GM13976 (cell line): ENCODE measurements at regions not wholly inside any gene's neighbourhood (a gene's known extent, or its start where the extent isn't known, plus 50 kb on each side); places are given as distances from the start of the nearest gene placed in this dataset.

Source experiments
- DNase-seq: peaks from one replicate; pipeline ENCODE4 v3.0.0; 2012; ENCODE audit warnings: low spot score
- CTCF ChIP-seq: IDR thresholded peaks from 2 replicates; pipeline ENCODE4 v1.5.1; 2012; ENCODE audit warnings: borderline replicate concordance, mild to moderate bottlenecking; ENCODE audit not compliant: insufficient read depth; ENCODE audit errors: extremely low read depth, missing control alignments, control extremely low read depth
- in situ Hi-C: fragments of 300-500 bp; cut with MboI; formaldehyde crosslinking; loops from one replicate; pipeline ENCODE4 v1.12.0; 2022; ENCODE audit warnings: low sequenced_read_pairs, mixed read lengths, inconsistent platforms; ENCODE audit not compliant: unreplicated experiment

GRCh38 chr20:6580486-6580885 lies 187.0 kb upstream of the BMP2 start:
- TF ChIP-seq CTCF: no peak
- in situ Hi-C loops: no loop called here
- DNase-seq: no peak

DNA sequence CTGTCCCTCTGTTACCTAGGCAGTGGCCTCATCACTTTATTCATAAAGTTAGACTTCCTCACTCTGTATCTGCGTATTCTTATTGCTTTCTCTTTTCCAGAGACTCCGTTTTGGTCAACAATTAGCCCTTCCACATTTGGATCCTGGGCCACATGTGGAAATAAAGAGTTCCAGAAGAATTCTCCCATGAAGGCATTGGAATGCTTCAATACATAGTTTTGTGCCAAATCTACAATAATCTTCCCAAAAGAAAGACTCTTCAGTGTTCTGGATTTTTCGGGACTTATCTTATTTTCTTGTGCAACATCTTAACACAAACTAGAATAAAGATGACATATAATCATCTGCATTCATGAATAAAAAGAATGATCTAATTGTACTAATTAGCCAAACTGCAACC lies 187.7 kb upstream of the BMP2 start:
- in situ Hi-C loops: no loop called here
- no peak for TF ChIP-seq CTCF

GRCh38 chr20:6579417-6579816 lies 188.1 kb upstream of the BMP2 start:
- in situ Hi-C loops: no loop called here
- no peak for TF ChIP-seq CTCF
- DNase-seq: no peak

More for the DNA sequence above, 187.7 kb upstream of the BMP2 start:
- DNase-seq: no peak

DNA sequence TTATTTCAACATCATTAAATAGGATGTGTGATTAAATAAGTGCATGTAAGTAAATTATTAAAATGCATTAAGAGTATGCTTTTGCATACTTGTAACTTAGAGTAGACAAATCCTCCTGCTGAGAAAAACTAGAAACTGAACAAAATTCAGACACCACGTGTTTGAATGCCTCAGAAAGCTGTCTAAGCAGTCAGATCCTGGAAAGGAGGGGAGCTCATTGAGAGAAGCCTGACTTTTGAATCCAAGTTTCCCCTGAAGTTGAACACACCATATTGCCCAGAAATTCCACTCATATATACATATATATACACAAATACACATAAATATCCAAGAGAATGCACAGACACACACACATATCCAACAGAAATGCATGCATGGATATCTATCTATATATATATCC lies 190.0 kb upstream of the BMP2 start:
- in situ Hi-C loops: no loop called here
- no peak for TF ChIP-seq CTCF
- DNase-seq: no peak

DNA sequence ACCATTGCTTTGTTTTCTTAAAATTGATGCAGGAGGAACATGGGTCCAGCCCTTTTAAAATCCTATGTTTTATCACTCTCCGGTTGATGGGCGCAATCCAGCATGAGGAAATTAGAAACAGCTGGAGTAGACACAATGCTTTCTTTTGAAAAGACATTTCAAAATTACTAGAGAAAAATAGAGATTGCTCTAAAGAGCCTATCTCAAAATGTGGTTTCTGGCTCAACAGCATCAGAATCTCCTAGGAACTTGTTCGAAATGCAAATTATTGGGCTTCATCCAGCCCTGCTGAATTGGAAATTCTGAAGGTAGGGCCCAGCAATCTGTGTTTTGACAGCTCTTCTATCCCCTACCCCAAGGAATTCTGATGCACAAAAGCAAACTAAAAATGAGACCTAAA lies 190.8 kb upstream of the BMP2 start:
- no peak for TF ChIP-seq CTCF
- DNase-seq: no peak

GRCh38 chr20:6575912-6576401 lies 191.5 kb upstream of the BMP2 start:
- no peak for TF ChIP-seq CTCF
- DNase-seq: no peak
- in situ Hi-C loops: no loop called here

More for the DNA sequence above, 190.8 kb upstream of the BMP2 start:
- in situ Hi-C loops: no loop called here

GRCh38 chr20:6566821-6567220 lies 200.7 kb upstream of the BMP2 start:
- in situ Hi-C loops: no loop called here
- no peak for DNase-seq
- no peak for TF ChIP-seq CTCF
